ENCODE measurements at regions not wholly inside any gene's neighbourhood (a gene's known extent, or its start where the extent isn't known, plus 50 kb on each side); places are given as distances from the start of the nearest gene placed in this dataset.

- TF ChIP-seq ZFX (IDR thresholded peaks at IDR 0.05) (no peak), CTCF (conservative IDR thresholded peaks at IDR 0.05) (no peak)
- no peak overlapping the region for H3K27ac ChIP-seq
Measured at GRCh38 chr2:212935752-212936151, 215.7 kb downstream of the IKZF2 start.

- H3K27ac ChIP-seq, result no peak overlapping the region
- TF ChIP-seq CTCF (conservative IDR thresholded peaks at IDR 0.05), result no peak
- TF ChIP-seq ZFX (IDR thresholded peaks at IDR 0.05), result no peak
Measured at GRCh38 chr2:212931271-212931670, 220.1 kb downstream of the IKZF2 start.

GRCh38 chr2:212930556-212931260 lies 220.7 kb downstream of the IKZF2 start:
- TF ChIP-seq ZFX (IDR thresholded peaks at IDR 0.05) (no peak), CTCF (conservative IDR thresholded peaks at IDR 0.05) (no peak)
- H3K27ac ChIP-seq, result no peak overlapping the region

GRCh38 chr2:212929971-212930370 lies 221.4 kb downstream of the IKZF2 start:
- TF ChIP-seq ZFX (IDR thresholded peaks at IDR 0.05) (no peak), CTCF (conservative IDR thresholded peaks at IDR 0.05) (no peak)
- no peak overlapping the region for H3K27ac ChIP-seq

GRCh38 chr2:212929116-212929515 lies 222.3 kb downstream of the IKZF2 start:
- H3K27ac ChIP-seq, result no peak overlapping the region
- no peak for TF ChIP-seq ZFX (IDR thresholded peaks at IDR 0.05)
- TF ChIP-seq CTCF (conservative IDR thresholded peaks at IDR 0.05), result no peak

- H3K27ac ChIP-seq, result no peak overlapping the region
- TF ChIP-seq CTCF (conservative IDR thresholded peaks at IDR 0.05), result no peak
- TF ChIP-seq ZFX (IDR thresholded peaks at IDR 0.05), result no peak
Measured at GRCh38 chr2:212928681-212929080, 222.7 kb downstream of the IKZF2 start.

GRCh38 chr2:212926940-212927339 lies 224.5 kb downstream of the IKZF2 start:
- no peak for TF ChIP-seq CTCF (conservative IDR thresholded peaks at IDR 0.05)
- TF ChIP-seq ZFX (IDR thresholded peaks at IDR 0.05), result no peak

More at GRCh38 chr2:212926940-212927339, 224.5 kb downstream of the IKZF2 start:
- no peak overlapping the region for H3K27ac ChIP-seq
